ENCODE measurements at regions not wholly inside any gene's neighbourhood (a gene's known extent, or its start where the extent isn't known, plus 50 kb on each side); places are given as distances from the start of the nearest gene placed in this dataset.
"Not testable (repeated sequence)": the region's sequence is repeated elsewhere in the genome, so short reads cannot be mapped to it uniquely, and the experiment has no call there.

DNA sequence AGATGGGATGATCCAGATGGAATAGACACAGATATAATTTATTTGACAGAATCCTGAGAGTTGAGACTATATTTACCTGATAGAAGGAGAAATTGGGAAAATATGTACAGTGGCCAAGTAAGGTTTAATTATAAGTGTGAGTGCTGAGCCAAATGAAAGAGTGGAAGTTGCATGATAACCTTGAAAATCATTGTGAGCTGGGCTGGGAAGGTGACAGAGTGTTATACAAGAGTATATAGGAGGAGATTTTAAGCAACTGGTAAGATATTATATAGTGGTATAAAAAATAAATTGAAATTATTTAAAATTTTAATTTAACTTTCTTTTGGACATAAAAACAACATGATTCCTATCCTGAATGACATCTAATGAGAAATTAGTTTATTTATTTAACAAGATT, 340.8 kb downstream of the NUP35 start:
- no peak for DNase-seq

DNA sequence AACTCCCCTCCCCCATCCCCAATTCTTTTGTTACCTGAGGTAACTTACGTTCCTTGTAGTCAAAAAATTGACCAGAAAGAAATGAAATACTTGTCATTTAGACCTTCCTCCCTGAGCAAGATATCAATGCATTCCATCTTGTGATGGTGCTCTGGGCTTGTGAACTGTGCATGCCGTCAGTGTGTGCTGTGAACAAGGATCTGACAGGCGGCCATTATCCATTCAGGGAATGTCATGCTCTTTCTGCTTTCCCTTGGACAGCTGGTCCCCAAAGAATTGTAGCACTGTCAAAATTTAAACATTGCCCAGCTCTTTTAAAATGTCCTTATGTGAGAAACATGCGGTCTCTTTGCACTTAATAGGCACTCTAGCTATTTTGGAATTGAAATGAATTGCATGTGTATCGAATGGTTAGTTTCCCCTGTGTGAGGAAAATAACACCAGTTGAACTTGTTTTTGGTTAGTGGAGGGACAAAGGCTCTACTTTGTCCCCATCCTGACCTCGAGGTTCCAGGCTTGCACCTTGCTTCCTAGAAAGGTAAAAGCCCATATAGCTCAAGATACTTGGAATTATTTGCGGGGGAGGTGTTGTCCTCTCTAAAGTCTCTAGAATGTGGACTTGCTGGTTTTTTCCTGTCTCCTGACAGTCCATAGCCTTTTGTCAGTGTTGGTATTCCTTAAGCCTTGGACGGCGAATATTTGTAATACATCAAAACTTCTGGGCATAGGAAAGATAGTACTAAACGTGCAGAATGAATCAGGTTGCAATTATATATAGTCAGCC, 350.9 kb downstream of the NUP35 start:
- no peak for DNase-seq

DNA sequence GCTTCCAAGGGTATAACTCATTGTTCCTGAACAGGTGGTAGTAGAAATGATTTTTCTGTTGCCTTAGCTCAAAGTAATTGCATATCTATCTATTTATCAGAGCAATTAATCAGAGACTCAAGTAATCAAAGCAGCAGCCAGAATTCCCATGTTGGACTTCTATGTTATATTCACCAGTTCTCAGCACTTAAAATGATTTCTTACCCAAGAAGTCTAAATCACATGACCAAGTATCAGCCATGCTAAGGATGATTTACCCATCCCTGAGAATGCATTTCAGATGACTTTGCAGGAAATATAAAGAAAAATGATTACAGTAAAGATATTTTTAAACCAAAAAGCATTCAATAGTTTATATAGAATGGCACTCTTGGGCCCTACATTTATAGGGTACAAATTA, 352.2 kb downstream of the NUP35 start:
- no peak for DNase-seq

DNA sequence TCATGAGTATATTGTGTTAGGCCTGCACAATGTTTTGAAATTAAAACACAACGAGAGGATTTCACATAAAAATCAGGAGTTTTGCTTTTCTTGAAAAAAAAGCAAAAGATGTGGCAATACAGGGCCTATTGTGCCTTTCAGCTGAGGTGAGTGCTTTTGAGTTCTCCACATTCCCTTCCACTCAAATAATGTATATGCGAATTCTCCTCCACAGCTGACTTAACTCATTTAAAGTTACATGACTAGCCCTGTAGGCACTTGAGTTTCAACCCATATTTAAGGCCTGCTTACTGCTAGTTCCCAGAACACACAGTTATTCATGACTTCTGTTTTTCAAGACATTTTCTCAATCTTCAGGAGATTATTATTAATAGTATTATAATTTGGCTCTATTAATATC, 353.1 kb downstream of the NUP35 start:
- DNase-seq, result no peak

DNA sequence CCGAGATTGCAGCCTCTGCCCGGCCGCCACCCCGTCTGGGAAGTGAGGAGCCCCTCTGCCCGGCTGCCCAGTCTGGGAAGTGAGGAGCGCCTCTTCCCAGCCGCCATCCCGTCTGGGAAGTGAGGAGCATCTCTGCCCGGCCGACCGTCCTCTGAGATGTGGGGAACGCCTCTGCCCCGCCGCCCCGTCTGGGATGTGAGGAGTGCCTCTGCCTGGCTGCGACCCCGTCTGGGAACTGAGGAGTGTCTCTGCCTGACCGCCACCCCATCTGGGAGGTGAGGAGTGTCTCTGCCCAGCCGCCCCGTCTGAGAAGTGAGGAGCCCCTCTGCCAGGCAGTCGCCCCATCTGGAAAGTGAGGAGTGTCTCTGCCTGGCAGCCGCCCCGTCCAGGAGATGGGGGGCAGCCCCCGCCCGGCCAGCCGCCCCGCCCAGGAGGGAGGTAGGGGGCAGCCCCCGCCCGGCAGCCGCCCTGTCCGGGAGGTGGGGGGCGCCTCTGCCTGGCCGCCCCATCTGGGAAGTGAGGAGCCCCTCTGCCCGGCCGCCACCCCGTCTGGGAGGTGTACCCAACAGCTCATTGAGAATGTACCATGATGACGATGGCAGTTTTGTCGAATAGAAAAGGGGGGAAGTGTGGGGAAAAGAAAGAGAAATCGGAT, 354.8 kb downstream of the NUP35 start:
- DNase-seq, result not testable (repeated sequence)

DNA sequence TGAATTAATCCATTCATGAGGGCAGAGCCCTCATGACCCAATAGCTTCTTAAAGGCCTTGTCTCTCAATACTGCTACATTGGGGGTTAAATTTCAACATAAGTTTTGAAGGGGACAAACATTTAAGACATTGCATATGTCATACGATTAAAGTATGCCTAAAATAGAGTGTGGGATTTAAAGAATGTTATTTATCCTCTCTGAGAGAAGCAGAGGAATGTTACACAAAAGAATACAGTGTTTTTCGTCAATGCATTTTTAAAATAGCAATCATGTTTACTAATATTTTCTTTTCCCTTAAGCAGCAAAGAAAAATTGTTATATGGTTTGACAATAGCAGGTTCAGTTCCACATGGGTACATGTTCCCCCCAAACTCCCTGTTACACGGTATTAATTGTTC, 363.1 kb downstream of the NUP35 start:
- no peak for DNase-seq

DNA sequence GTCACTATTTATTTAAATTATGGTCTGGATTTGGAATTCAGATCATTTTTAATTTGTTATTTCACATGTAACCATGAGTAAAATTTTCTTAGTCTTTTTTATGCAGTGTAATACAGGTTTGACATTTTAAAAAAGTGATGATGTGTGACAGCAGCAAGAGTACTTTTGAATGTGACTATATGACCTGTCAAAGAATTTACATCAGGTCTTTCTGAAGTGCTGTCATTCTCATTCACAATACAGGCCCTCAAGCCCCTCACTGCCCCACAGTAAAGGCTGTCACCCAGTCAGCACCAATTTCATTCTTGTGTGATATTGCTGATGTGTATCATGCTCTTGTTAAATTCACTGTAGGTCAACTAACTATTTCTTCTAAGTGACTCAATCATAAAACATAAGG, 364.2 kb downstream of the NUP35 start:
- DNase-seq, result no peak

DNA sequence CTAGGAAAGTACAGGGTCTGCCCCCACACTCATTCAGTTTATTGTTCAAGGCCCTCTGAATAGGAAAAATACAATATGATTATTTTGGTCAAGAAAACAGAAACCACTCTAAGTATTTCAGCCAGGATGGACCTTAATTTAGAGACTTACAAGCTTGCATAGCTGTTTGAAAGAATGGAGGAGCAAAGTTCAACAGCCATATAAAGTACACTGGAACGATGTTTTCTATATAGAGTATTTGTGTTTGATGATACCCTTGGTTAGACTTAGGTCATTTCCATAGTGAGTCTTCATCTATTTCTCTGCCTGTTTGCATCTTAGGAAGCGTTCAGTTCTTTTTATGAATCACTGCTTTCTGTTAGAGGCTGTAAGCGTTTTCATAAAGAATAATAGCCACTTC, 366.2 kb downstream of the NUP35 start:
- DNase-seq, result no peak

DNA sequence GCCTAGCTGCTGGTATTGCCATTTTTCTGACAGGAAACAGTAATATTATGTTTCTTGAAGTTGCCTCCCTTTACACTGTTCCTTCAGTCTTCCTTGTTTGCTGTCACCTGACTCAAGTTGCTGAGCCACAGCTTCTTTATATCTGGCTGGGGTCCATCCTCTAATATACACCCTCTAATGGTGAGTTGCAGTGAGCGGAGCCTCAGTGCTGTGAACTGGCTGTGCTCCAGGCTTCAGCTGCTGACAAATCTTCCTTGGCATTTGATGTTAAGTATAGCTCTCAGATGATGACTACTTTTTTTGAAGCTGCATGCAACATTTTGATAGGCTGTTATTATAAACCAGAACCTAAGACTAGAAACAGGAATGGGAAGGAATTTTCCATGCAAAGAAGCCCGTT, 366.7 kb downstream of the NUP35 start:
- no peak for DNase-seq

DNA sequence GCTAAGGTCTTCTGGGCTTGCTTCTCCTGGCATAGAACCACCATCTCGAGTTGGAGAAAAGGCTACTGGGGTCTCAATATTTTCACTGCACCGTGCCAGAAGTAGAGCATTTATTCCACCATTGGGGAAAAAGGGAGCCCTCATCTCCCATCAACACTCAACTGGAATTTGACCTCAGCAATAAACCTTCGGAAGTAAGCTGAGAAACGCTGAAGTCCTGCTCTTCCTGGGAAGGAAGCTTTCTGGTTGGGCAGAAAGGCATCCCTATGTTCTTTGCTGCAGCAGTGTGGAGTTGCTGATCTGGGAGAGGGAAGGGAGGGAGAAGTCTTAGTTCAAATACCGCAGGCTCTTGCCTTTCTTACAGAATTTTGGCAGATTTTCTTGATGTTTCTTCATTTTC, 368.8 kb downstream of the NUP35 start:
- no peak for DNase-seq

DNA sequence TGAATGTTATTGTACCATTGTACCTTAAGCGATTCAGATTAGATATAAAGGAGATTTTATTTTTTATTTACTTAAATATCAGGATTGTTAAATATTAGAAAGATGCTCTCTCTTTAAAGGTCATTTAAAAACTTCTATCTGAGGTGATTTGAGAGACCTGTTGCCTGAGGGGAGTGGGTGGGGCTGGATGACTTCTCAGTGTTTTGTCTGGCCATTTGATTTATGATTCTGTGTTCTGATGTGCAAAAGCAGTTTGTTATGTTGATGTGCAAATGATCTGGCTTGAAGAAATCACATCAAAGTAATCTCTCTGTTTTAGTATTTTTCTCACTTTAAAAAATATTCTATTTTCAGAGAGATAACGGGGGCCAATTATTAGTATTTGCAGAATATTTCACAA, 370.8 kb downstream of the NUP35 start:
- DNase-seq, result no peak

DNA sequence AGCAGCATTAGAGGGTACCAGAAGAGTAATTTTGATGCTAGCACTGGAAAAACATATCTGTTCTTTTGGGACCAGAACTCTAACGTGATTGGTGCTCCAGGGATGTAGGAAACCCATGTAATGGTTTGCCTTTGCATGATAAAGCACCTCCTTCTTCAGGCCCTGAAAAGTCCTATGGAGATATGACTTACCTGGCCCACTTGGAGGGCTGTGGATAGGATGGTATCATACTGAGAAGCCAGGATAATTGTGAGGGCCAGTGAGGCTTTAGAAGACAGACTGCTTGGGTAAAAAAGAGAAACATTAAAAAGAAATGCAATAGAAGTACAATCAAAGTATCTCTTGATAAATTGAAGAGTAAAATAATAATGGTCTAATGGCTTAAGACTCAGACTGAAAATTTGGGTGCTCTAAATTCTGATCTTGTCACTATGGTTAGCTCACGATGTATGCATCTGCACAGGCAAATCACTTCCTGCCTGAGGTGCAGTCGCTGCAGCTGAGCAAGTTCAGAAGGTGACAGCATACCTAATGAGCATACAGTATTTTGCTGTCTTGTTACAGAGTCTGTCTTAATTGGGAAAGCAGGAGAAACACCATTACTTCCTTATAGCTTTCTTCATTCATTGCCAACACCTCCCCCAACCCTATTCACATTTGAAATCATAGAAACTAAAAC, 371.5 kb downstream of the NUP35 start:
- no peak for DNase-seq

DNA sequence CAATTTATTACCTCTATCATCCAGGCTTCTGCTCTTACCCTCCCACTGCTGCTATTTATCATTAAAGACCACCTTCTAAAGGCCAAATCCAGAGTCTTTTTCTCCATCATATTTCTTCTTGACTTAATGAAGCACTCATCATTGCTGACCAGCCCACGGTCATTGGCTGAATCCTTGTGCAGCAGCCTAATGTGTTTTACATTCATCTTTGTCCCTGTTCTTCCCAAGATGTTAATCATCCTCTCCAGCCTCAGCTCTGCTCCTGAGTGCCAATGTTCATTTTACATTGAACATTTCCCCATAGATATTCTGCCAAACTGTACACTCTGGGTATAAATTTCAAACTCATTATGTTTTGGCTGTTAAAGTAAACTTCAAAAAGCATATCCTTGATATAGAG, 373.6 kb downstream of the NUP35 start:
- DNase-seq, result no peak

DNA sequence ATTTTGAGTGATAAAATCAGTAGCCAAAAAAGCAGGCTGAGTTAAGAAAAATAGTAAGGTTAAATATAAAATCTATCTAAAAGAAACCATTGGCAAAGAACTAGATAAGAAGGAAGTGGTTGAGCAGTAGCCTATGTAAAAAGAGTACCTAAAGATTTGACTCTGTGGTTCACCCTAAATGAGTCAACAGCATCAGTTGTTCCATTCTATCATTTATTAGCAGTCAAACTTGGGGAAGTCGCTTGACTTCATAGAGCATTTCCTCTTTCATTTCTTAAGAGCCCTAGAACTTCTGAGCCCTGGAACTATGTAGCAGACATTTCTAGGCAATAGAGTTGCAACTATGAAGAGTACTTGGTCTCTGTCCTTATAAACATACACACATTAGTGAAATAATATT, 381.7 kb downstream of the NUP35 start:
- DNase-seq, result no peak

DNA sequence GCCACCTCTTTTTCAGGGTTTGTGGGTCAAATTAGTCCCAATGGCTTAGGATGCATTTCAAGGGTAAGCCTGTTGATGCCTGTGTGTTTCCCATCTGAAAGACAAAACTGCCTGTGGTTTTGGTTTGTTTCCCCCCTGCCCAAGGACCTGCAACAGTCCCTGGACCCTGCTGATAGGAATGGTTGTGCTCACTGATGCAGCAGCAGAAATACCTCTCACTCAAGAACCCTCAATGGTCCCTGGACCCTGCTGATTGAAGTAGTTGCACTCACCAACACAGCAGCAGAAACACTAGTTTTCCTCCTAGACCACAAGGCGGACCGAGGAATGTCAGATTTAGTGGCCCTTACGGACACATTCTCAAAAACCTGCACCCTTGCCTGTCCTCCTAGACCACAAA, 386.9 kb downstream of the NUP35 start:
- DNase-seq, result no peak

DNA sequence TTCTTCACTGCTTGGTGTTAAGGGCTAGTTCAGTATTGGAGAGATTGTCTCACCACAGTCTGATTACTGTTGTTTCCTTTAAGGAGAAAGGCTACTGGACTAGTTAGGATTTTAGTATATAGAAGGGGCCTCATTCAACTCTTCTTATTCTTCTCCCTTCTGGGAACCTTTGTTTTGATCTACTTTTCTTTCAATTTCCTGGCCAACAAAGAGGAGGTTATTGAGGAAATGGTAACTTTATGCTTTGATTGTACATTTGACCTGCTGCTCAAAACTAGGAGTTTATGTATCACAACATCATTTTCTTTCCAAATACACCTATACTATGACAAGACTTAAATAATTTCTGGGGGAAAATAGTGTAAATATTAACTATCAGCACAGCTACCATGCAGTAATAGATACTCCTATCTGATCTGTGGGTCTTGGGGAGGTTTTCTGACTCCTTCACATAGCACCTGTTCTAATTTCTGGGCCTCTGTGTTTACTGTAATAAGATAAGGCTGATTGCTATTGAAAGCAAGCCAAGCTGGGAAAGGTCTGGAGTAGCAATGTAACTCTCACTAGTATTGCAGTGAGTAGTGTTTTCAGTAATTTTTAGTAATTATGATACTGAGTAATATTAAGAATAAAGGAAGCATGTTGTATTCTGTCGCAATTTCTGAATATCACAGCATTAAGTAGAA, 395.3 kb downstream of the NUP35 start:
- no peak for DNase-seq

DNA sequence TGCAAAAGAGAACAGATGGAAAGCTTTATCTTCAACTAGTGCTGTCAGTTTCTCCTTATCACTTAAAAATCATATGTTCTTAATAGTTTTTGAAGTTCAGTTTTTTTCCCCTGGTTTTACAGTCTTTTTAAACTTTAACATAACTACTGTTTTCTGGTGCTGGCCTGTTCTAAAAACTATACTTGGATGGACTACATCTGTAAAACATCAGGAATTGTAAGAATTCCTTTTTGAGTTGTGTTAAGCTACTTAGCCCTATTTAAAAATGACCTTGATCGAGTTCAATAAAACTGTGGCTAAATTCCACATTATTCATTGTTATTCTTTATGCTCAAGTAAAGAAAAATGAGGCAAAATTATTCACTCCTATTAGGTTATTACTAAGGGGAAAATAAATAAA, 397.7 kb downstream of the NUP35 start:
- DNase-seq, result no peak

DNA sequence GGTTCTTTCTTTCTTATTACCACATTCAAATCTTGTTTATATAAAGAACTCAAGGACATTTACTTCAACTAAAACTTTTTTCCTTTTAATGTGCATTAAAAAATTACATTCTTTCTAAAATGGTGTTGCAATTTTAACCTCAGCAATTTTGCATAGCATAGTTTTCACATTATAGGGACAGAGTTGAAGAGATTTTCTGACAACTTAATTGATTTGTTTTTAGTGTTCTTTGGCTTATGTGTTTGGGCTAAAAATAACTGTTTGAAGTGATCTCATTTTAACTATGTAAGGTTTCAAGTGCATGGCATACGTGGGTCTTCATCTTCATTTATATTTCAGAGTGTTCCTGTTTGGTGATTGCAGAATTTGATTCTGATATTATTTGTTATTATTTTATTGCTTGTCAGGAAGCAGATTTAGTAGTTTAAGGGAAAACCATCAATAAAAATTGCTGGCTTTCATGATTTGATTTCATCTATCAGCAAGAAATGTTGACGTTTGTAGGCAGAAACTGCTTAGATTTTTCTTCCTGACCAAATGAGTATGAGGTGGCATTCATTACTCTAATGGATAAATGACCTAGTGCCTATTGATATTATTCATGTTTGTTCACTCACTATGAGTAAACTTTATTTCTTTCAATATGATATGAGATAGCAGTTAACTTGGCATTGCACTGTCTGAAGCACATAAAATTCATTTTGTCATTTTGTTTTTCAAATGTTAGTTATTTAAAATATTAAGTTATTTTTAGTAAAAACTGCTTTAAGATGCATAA, 398.4 kb downstream of the NUP35 start:
- DNase-seq, result no peak

DNA sequence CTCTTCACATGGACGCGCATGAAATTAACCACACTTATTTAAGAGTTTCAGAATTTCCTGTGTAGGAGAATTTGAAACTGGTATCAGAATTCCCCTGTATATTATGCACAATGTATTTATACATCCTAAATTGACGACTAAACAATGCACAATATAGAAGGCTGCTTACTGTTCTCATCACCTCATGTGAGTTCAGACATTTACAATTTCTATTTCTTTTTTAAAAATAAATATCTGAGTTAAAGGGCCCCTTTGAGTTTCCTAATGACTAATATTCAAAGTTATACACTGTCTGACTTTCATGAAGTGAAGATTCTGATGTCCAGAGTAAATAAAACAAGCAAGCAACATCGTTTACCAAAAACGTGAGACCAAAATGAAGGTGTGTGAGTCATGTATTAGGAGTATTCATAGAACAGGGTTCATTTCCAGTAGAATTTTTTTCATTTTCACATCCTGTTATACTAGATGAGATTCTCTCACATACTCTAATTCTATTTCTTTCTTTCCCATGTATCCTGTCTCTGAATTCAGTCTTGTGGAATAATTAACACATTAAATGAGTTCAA, 406.2 kb downstream of the NUP35 start:
- DNase-seq, result no peak

DNA sequence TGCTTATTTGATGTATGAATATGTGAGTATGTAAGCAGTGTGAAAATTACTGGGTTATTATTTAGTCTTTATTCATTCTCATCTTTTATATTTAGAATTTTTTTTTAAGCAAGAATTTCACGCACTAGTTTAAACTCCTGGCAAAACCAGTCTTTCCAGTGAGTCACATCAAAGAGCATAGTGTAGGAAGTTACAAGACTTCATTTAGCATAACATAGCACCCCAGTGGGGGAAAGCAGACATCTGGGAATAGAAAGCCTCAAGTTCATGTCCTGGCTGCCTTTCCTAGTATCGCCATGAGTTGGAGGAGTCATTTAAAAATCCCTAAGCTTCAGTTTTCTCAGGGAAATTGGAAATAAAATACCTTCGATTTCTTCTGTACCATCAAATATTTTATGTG, 408.3 kb downstream of the NUP35 start:
- no peak for DNase-seq

DNA sequence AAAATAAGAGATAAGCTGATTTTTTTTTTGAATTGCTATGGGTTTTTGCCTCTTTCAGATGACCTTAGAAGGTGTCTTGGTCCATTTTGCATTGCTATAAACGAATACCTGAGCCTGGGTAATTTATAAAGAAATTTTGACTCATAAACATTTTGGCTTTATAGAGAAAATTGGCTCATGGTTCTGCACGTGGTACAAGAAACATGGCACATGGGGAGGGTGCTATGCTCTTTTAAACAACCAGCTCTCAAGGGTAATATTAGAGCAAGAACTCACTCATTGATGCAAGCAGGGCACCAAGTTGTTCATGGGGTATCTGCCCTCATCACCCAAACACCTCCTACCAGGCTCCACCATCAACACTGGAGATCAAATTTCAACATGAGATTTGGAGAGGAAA, 408.8 kb downstream of the NUP35 start:
- DNase-seq, result no peak

DNA sequence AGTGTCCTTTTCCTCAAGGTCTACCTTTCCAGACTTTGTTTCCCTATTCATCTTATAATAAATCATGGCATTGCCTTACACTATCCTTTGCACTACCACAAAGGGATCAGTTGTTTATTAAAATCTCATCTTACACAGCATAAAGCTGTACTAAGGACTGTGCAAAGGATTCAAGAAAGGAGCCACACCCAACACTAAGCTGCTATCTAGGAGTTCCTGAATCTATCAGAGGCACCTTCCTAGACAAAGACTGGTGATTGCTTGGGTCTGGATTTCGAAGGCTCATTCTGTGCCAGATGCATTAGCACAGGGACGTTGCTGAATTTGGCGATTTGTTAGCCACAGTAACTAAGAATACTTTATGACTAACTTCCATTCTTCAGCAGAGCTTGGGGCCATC, 412.0 kb downstream of the NUP35 start:
- DNase-seq, result no peak

DNA sequence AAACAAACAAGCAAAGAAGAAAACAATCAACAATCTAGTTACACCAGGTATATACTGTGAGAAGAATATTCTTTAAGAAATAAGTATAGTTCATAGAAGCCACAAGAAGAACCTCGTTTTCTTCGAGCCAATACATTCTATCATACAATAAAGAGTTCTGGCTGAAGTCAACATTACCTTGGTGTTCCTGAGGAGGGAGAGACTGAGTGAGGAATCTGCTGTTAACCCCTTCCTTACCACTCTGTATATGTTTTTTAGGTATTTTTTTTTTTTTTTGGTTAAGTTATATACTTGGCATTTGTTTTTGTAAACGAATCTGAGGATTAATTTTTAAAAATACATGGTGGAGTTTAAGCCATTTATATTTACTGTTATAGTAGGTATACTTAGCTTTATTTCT, 412.5 kb downstream of the NUP35 start:
- no peak for DNase-seq

Data from NCI-H2081 treated with DMSO at 0.1 percent for 48 hours (cell line).